NB4 (cell line): ENCODE measurements at regions not wholly inside any gene's neighbourhood (a gene's known extent, or its start where the extent isn't known, plus 50 kb on each side); places are given as distances from the start of the nearest gene placed in this dataset.
"Not testable (repeated sequence)": the region's sequence is repeated elsewhere in the genome, so short reads cannot be mapped to it uniquely, and the experiment has no call there.

Experiments used
- DNase-seq: peaks from one replicate; pipeline ENCODE4 v3.0.0; 2010; ENCODE audit warnings: low read depth
- H3K4me3 ChIP-seq: one replicate; pipeline ENCODE4 v1.5.1; 2011; ENCODE audit warnings: mild to moderate bottlenecking, low read depth, low read length, moderate library complexity
- CTCF ChIP-seq: IDR thresholded peaks from one replicate; pipeline ENCODE4 v1.5.1; 2012; ENCODE audit warnings: low read depth, low read length
- MYC ChIP-seq: IDR thresholded peaks from 2 replicates; pipeline ENCODE4 v1.6.1; 2011; ENCODE audit warnings: low read depth, low read length
- POLR2A ChIP-seq: IDR thresholded peaks from 2 replicates; pipeline ENCODE4 v1.6.1; 2011; ENCODE audit warnings: mild to moderate bottlenecking; ENCODE audit not compliant: insufficient read length; ENCODE audit errors: extremely low read depth
- TF ChIP-seq, protein P1 (sequence below): IDR thresholded peaks from 2 replicates; pipeline ENCODE4 v1.6.1; 2011; ENCODE audit warnings: low read depth, low read length

- no peak overlapping the region for H3K4me3 ChIP-seq
- DNase-seq = no peak
- TF ChIP-seq MYC (no peak), CTCF (no peak), POLR2A (no peak)
- TF ChIP-seq, protein P1, sequence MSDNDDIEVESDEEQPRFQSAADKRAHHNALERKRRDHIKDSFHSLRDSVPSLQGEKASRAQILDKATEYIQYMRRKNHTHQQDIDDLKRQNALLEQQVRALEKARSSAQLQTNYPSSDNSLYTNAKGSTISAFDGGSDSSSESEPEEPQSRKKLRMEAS = no peak
These were observed 180.3 kb upstream of the MXRA5 start for GRCh38 chrX:3526731-3527130.

DNA sequence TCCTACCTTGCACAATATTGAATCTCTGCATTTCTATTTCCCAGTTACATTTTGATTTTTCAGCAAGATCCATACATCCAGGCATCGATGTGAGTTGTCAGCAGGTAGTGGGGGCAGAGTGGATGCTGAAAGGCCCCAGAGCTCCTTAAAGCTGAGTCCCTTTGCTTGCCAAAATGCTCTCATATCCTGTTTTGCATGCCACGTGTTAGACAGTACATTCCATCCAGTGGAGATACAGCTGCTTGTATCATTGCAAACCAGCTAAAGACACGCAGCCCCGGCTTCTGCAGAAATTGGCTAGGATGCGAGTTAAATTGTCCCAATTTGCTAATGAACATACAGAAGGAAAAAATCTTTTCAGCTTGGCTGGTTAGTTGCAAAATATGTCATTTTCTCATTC lies 179.6 kb upstream of the MXRA5 start:
- no peak overlapping the region for H3K4me3 ChIP-seq
- TF ChIP-seq POLR2A (no peak), CTCF (no peak), MYC (no peak)
- TF ChIP-seq, protein P1 = no peak
- DNase-seq = no peak

GRCh38 chrX:3522101-3522650 lies 175.7 kb upstream of the MXRA5 start:
- TF ChIP-seq POLR2A = no peak
- TF ChIP-seq MYC = no peak
- TF ChIP-seq CTCF = no peak
- TF ChIP-seq, protein P1 = no peak
- H3K4me3 ChIP-seq = no peak overlapping the region
- no peak for DNase-seq

- DNase-seq = no peak
- H3K4me3 ChIP-seq = no peak overlapping the region
- TF ChIP-seq CTCF (no peak), MYC (no peak)
- TF ChIP-seq, protein P1 = no peak
These were observed 174.9 kb upstream of the MXRA5 start for GRCh38 chrX:3521396-3521795.

DNA sequence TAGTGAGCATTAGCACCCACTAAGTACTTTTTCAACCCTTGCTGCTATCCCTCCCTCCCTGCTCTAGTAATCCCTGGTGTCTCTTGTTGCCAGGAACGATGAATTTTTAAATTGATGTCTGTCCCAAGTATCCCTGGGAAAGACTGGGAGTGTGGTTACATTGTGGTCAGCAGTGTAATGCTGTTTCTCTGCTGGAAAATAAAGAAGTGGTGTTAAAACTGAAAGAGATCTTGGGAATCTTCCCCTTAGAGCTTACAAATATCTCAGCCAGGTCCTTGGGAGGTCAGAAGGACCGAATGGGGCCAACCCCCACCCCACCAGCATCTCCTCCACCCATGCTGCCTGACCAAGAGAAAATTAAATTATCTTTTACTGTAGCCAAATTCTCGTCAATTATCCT lies 174.5 kb upstream of the MXRA5 start:
- no peak for TF ChIP-seq MYC
- no peak for TF ChIP-seq CTCF
- TF ChIP-seq, protein P1 = no peak
- no peak for TF ChIP-seq POLR2A
- H3K4me3 ChIP-seq = no peak overlapping the region
- DNase-seq = no peak

DNA sequence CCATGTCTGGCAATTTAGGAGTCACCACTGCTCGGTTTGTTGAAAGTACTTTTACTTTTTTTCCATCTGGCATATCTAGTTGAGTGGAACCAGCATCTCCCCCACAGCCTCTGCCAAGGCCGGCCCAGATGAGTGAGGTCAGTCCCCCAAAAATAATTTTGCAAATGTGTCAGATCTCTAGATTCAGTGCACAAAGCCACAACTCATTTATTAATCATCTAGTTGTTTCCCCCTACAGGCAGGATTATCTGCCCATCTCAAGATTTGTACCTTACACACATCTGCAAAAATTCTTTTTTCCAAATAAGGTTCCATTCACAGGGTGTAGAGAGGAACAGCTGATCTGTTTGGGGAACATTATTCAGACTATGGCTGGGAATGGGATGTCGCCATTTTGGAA lies 174.0 kb upstream of the MXRA5 start:
- no peak overlapping the region for H3K4me3 ChIP-seq
- no peak for DNase-seq
- TF ChIP-seq MYC (no peak), CTCF (no peak), POLR2A (no peak)
- TF ChIP-seq, protein P1 = no peak

DNA sequence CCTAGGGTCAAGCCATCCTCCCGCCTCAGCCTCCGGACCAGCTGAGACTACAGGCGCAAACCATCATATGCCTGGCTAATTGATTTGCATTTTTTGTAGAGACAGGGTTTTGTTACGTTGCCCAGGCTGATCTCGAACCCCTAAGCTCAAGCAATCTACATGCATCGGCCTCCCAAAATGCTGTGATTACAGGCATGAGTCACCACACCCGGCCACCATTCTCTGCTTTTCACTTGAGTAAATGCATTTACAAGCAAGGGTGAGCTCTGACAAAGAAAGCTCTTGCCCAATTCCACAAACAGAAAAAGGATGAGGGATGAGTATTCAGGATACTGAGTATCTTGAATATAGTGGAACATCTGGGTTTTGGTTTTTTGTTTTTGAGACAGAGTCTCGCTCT lies 172.9 kb upstream of the MXRA5 start:
- H3K4me3 ChIP-seq, DNase-seq: not testable (repeated sequence)
